ENCODE measurements at regions not wholly inside any gene's neighbourhood (a gene's known extent, or its start where the extent isn't known, plus 50 kb on each side); places are given as distances from the start of the nearest gene placed in this dataset.
A peak's percentile ranks its signal among the peaks of the same experiment; 100 is the strongest.

GRCh38 chr4:128590034-128590740 lies 219.3 kb upstream of the JADE1 start:
- Histone ChIP-seq H3K4me1 (peaks cover 24% of the 10 kb centered on the region), H3K27ac (replicated peaks) (peak overlapping the region; percentile 64), H3K27me3 (ENCODE audit: low read depth) (no peaks in the 10 kb centered on the region), H3K36me3 (no peaks in the 10 kb centered on the region), H3K4me3 (no peak overlapping the region), H3K9me3 (replicated peaks) (peaks cover 7% of the 10 kb centered on the region)
- DNase-seq = no peak
- intact Hi-C loops (cut with micrococcal nuclease) = no loop called here
- TF ChIP-seq CTCF (IDR thresholded peaks at IDR 0.05; ENCODE audit: borderline replicate concordance) = no peak

- intact Hi-C loops (cut with micrococcal nuclease) = no loop called here
- H3K9me3 ChIP-seq (replicated peaks) = peaks cover 7% of the 10 kb centered on the region
- no peak for TF ChIP-seq CTCF (IDR thresholded peaks at IDR 0.05; ENCODE audit: borderline replicate concordance)
- H3K4me1 ChIP-seq = peaks cover 28% of the 10 kb centered on the region
- peak overlapping the region; percentile 64 for H3K27ac ChIP-seq (replicated peaks)
- H3K27me3 ChIP-seq (ENCODE audit: low read depth) = no peaks in the 10 kb centered on the region
- H3K36me3 ChIP-seq = no peaks in the 10 kb centered on the region
- H3K4me3 ChIP-seq = no peak overlapping the region
- no peak for DNase-seq
Measured at GRCh38 chr4:128589384-128589965, 220.0 kb upstream of the JADE1 start.

GRCh38 chr4:128587382-128587781 lies 222.1 kb upstream of the JADE1 start:
- no peaks in the 10 kb centered on the region for H3K27me3 ChIP-seq (ENCODE audit: low read depth)
- H3K9me3 ChIP-seq (replicated peaks) = no peaks in the 10 kb centered on the region
- DNase-seq = no peak
- no peak overlapping the region for H3K4me3 ChIP-seq
- no peak overlapping the region for H3K27ac ChIP-seq (replicated peaks)
- peaks cover 39% of the 10 kb centered on the region for H3K4me1 ChIP-seq
- intact Hi-C loops (cut with micrococcal nuclease) = no loop called here
- no peaks in the 10 kb centered on the region for H3K36me3 ChIP-seq
- TF ChIP-seq CTCF (IDR thresholded peaks at IDR 0.05; ENCODE audit: borderline replicate concordance) = no peak

- Histone ChIP-seq H3K36me3 (no peaks in the 10 kb centered on the region), H3K4me3 (no peak overlapping the region), H3K27me3 (ENCODE audit: low read depth) (no peaks in the 10 kb centered on the region), H3K4me1 (peaks cover 15% of the 10 kb centered on the region), H3K27ac (replicated peaks) (peak overlapping the region; percentile 76), H3K9me3 (replicated peaks) (no peaks in the 10 kb centered on the region)
- DNase-seq = peak; percentile 49
- intact Hi-C loops (cut with micrococcal nuclease) = no loop called here
- peak; percentile 37 for TF ChIP-seq CTCF (IDR thresholded peaks at IDR 0.05; ENCODE audit: borderline replicate concordance)
Measured at GRCh38 chr4:128583753-128584712, 225.5 kb upstream of the JADE1 start.

- peaks cover 15% of the 10 kb centered on the region for H3K4me1 ChIP-seq
- H3K4me3 ChIP-seq = no peak overlapping the region
- H3K36me3 ChIP-seq = no peaks in the 10 kb centered on the region
- no peaks in the 10 kb centered on the region for H3K9me3 ChIP-seq (replicated peaks)
- intact Hi-C loops (cut with micrococcal nuclease) = no loop called here
- H3K27ac ChIP-seq (replicated peaks) = no peak overlapping the region
- no peaks in the 10 kb centered on the region for H3K27me3 ChIP-seq (ENCODE audit: low read depth)
- no peak for DNase-seq
- no peak for TF ChIP-seq CTCF (IDR thresholded peaks at IDR 0.05; ENCODE audit: borderline replicate concordance)
Measured at GRCh38 chr4:128582427-128582870, 227.1 kb upstream of the JADE1 start.

Measured in left ventricle myocardium inferior (tissue), 1 donor.